Panc1 (cell line): ENCODE measurements at regions not wholly inside any gene's neighbourhood (a gene's known extent, or its start where the extent isn't known, plus 50 kb on each side); places are given as distances from the start of the nearest gene placed in this dataset.

Experiments
- ATAC-seq: fragments of 200-7000 bp; cut with Tn5 transposase; 2 replicates; pipeline ENCODE4 v1.9.1; 2020; ENCODE audit warnings: mild to moderate bottlenecking, moderate library complexity
- BruUV-seq: library from RNA; stranded (reverse); fragments of 400-500 nt; replicated peaks from 2 replicates; lab custom pipeline; 2021; lab: Mats Ljungman, UMichigan
- CTCF ChIA-PET: fragments of 300-600 bp; sonication (Branson Sonifier 250); formaldehyde crosslinking; loops from one replicate; lab custom pipeline; 2022; ENCODE audit warnings: antibody characterized with exemption; lab: Charles Lee
- POLR2A ChIA-PET: fragments of 300-600 bp; sonication (Branson Sonifier 250); formaldehyde crosslinking; loops from one replicate; lab custom pipeline; 2022; ENCODE audit warnings: antibody characterized with exemption; lab: Charles Lee
- DNase-seq: peaks from one replicate; pipeline ENCODE4 v3.0.0-alpha.2; 2010; ENCODE audit warnings: low read depth, low spot score
- H3K27ac ChIP-seq: 2 replicates; pipeline ENCODE4 v1.5.1; 2011; ENCODE audit warnings: mild to moderate bottlenecking, low read length, inconsistent platforms
- H3K27me3 ChIP-seq: fragments of 200-500 bp; sonication (Bioruptor generic); 2 replicates; pipeline ENCODE4 v1.6.0; 2014; ENCODE audit warnings: low read length, inconsistent platforms; ENCODE audit not compliant: control insufficient read depth, insufficient read depth
- H3K36me3 ChIP-seq: fragments of 200-500 bp; sonication (Bioruptor generic); 2 replicates; pipeline ENCODE4 v1.5.1; 2014; ENCODE audit warnings: inconsistent platforms, mild to moderate bottlenecking, low read length, moderate library complexity; ENCODE audit not compliant: control insufficient read depth, insufficient read depth
- H3K4me1 ChIP-seq: 2 replicates; pipeline ENCODE4 v1.5.1; 2011; ENCODE audit warnings: inconsistent platforms, mild to moderate bottlenecking, low read length, moderate library complexity; ENCODE audit not compliant: control insufficient read depth, insufficient read depth
- H3K4me3 ChIP-seq, 2 experiments: 2 replicates each; pipeline ENCODE4 v1.5.1; 2011 to 2012; ENCODE audit warnings: low read depth in 2 of 2, low read length in 2 of 2, mild to moderate bottlenecking in 2 of 2, inconsistent platforms in 1 of 2, moderate library complexity in 1 of 2
- H3K9me3 ChIP-seq: fragments of 200-500 bp; sonication (Bioruptor generic); 2 replicates; pipeline ENCODE4 v1.5.1; 2014; ENCODE audit warnings: low read depth, mild to moderate bottlenecking, inconsistent platforms, low read length, moderate library complexity; ENCODE audit not compliant: control insufficient read depth, insufficient read depth
- CTCF ChIP-seq: fragments of 450-650 bp; IDR thresholded peaks from 2 replicates; pipeline ENCODE4 v1.5.1; 2017; ENCODE audit warnings: mild to moderate bottlenecking
- POLR2AphosphoS5 ChIP-seq: IDR thresholded peaks from 2 replicates; pipeline ENCODE4 v1.6.1; 2012; ENCODE audit warnings: mild to moderate bottlenecking, low read depth, low read length, moderate library complexity
- REST ChIP-seq, 2 experiments: IDR thresholded peaks; 2 replicates each; pipeline ENCODE4 v1.6.1; 2011 to 2012; ENCODE audit warnings: low read depth in 2 of 2, control low read depth in 1 of 2, low read length in 1 of 2, mild to moderate bottlenecking in 1 of 2, moderate library complexity in 1 of 2; ENCODE audit not compliant: insufficient read depth in 1 of 2
- SIN3A ChIP-seq: IDR thresholded peaks from 2 replicates; pipeline ENCODE4 v1.6.1; 2012; ENCODE audit warnings: low read depth, mild to moderate bottlenecking, low read length, moderate library complexity, borderline replicate concordance; ENCODE audit not compliant: insufficient read depth
- TCF7L2 ChIP-seq: IDR thresholded peaks from 2 replicates; pipeline ENCODE4 v1.6.1; 2011; ENCODE audit warnings: mild to moderate bottlenecking, low read depth, low read length, inconsistent platforms
- in situ Hi-C: cut with HindIII; loops from 2 replicates; pipeline ENCODE4 v1.10.0; 2016; ENCODE audit warnings: low sequenced_read_pairs, low pct_unique_long_range_greater_than_20kb
- intact Hi-C: fragments of 100-400 bp; cut with micrococcal nuclease; formaldehyde crosslinking; loops from one replicate; pipeline ENCODE4 v1.10.0; 2022; ENCODE audit not compliant: unreplicated experiment

GRCh38 chr2:16438613-16439321 is 226.9 kb downstream of the CYRIA start:
- Histone ChIP-seq H3K9me3 (no peaks in the 10 kb centered on the region), H3K27me3 (no peaks in the 10 kb centered on the region; the same call in 1 of the 2 replicates), H3K4me1 (no peaks in the 10 kb centered on the region), H3K27ac (no peak overlapping the region), H3K36me3 (no peaks in the 10 kb centered on the region), H3K4me3 (no peak overlapping the region)
- intact Hi-C loops: no loop called here
- ChIA-PET CTCF (no interaction called here), POLR2A (no interaction called here)
- TF ChIP-seq POLR2AphosphoS5: no peak
- TF ChIP-seq TCF7L2: no peak
- TF ChIP-seq CTCF: no peak
- TF ChIP-seq SIN3A: no peak
- TF ChIP-seq REST (IDR thresholded peaks at IDR 0.05; ENCODE audit: insufficient read depth in 1 of 2, low read depth in 2 of 2, low read length in 1 of 2): no peak
- in situ Hi-C loops: no loop called here
- no TSS peak for BruUV-seq
- DNase-seq (no peak), ATAC-seq (no peak)

- ChIA-PET CTCF (no interaction called here), POLR2A (no interaction called here)
- Histone ChIP-seq H3K9me3 (no peaks in the 10 kb centered on the region), H3K36me3 (no peaks in the 10 kb centered on the region), H3K4me3 (no peak overlapping the region), H3K4me1 (no peaks in the 10 kb centered on the region), H3K27me3 (no peaks in the 10 kb centered on the region; the same call in 1 of the 2 replicates), H3K27ac (no peak overlapping the region)
- no TSS peak for BruUV-seq
- intact Hi-C loops (no loop called here), in situ Hi-C loops (no loop called here)
- DNase-seq (no peak), ATAC-seq (no peak)
- TF ChIP-seq POLR2AphosphoS5: no peak
- no peak for TF ChIP-seq SIN3A
- no peak for TF ChIP-seq TCF7L2
- no peak for TF ChIP-seq REST (IDR thresholded peaks at IDR 0.05; ENCODE audit: insufficient read depth in 1 of 2, low read depth in 2 of 2, low read length in 1 of 2)
- TF ChIP-seq CTCF: no peak
These were observed 228.4 kb downstream of the CYRIA start for GRCh38 chr2:16437189-16437588.
